ENCODE measurements at regions not wholly inside any gene's neighbourhood (a gene's known extent, or its start where the extent isn't known, plus 50 kb on each side); places are given as distances from the start of the nearest gene placed in this dataset.

GRCh38 chr4:161329852-161330251 lies 833.9 kb downstream of the FSTL5 start:
- intact Hi-C loops (cut with DNase I): no loop called here
- Histone ChIP-seq H3K36me3 (no peaks in the 10 kb centered on the region), H3K4me1 (no peaks in the 10 kb centered on the region), H3K9me3 (no peaks in the 10 kb centered on the region), H3K27me3 (no peaks in the 10 kb centered on the region), H3K4me3 (replicated peaks in 1 of 3) (no peak overlapping the region), H3K27ac (no peak overlapping the region)
- no peak for DNase-seq
- no peak for TF ChIP-seq CTCF (IDR thresholded peaks at IDR 0.05)
- WGBS, 2 donors: 84 to 89% methylated on average over 1 of the region's 1 CpG

GRCh38 chr4:161321706-161322105 lies 842.1 kb downstream of the FSTL5 start:
- Histone ChIP-seq H3K4me3 (replicated peaks in 1 of 3) (no peak overlapping the region), H3K4me1 (no peaks in the 10 kb centered on the region), H3K27ac (no peak overlapping the region), H3K9me3 (no peaks in the 10 kb centered on the region), H3K27me3 (no peaks in the 10 kb centered on the region), H3K36me3 (no peaks in the 10 kb centered on the region)
- no peak for DNase-seq
- WGBS, 2 donors: 70 to 80% methylated on average over 1 of the region's 1 CpG
- intact Hi-C loops (cut with DNase I): no loop called here
- TF ChIP-seq CTCF (IDR thresholded peaks at IDR 0.05): no peak
- TF ChIP-seq POLR2A (IDR thresholded peaks at IDR 0.05): no peak

- Histone ChIP-seq H3K27me3 (no peaks in the 10 kb centered on the region), H3K36me3 (no peaks in the 10 kb centered on the region), H3K9me3 (no peaks in the 10 kb centered on the region), H3K4me1 (no peaks in the 10 kb centered on the region), H3K4me3 (replicated peaks in 1 of 3) (no peak overlapping the region), H3K27ac (no peak overlapping the region)
- intact Hi-C loops (cut with DNase I): no loop called here
- 62 to 78% methylated on average over 4 of the region's 4 CpGs for WGBS, 2 donors
- no peak for TF ChIP-seq POLR2A (IDR thresholded peaks at IDR 0.05)
- peak in 1 of 6 experiments; percentile 21 for TF ChIP-seq CTCF (IDR thresholded peaks at IDR 0.05)
- DNase-seq: no peak
Measured at GRCh38 chr4:161320377-161320776, 843.4 kb downstream of the FSTL5 start.

GRCh38 chr4:161317000-161317399 lies 846.8 kb downstream of the FSTL5 start:
- H3K9me3 ChIP-seq: no peaks in the 10 kb centered on the region
- DNase-seq: no peak
- intact Hi-C loops (cut with DNase I): no loop called here
- WGBS, 2 donors: 95 to 99% methylated on average over 4 of the region's 4 CpGs
- no peaks in the 10 kb centered on the region for H3K36me3 ChIP-seq
- no peak overlapping the region for H3K27ac ChIP-seq
- no peaks in the 10 kb centered on the region for H3K4me1 ChIP-seq
- TF ChIP-seq POLR2A (IDR thresholded peaks at IDR 0.05) (no peak), CTCF (IDR thresholded peaks at IDR 0.05) (no peak)
- H3K27me3 ChIP-seq: no peaks in the 10 kb centered on the region
- no peak overlapping the region for H3K4me3 ChIP-seq (replicated peaks in 1 of 3)

- intact Hi-C loops (cut with DNase I): no loop called here
- TF ChIP-seq POLR2A (IDR thresholded peaks at IDR 0.05) (no peak), CTCF (IDR thresholded peaks at IDR 0.05) (no peak)
- WGBS, 2 donors: 54 to 59% methylated on average over 3 of the region's 3 CpGs
Measured at GRCh38 chr4:161314371-161314770, 849.4 kb downstream of the FSTL5 start.

More at GRCh38 chr4:161314371-161314770, 849.4 kb downstream of the FSTL5 start:
- no peak overlapping the region for H3K27ac ChIP-seq
- no peaks in the 10 kb centered on the region for H3K27me3 ChIP-seq
- DNase-seq: no peak
- H3K4me3 ChIP-seq (replicated peaks in 1 of 3): no peak overlapping the region
- H3K4me1 ChIP-seq: no peaks in the 10 kb centered on the region
- no peaks in the 10 kb centered on the region for H3K36me3 ChIP-seq
- H3K9me3 ChIP-seq: no peaks in the 10 kb centered on the region

All from thyroid gland (tissue), 4 donors.